NCI-H446 treated with DMSO at 0.1 percent for 48 hours (cell line): ENCODE measurements at regions not wholly inside any gene's neighbourhood (a gene's known extent, or its start where the extent isn't known, plus 50 kb on each side); places are given as distances from the start of the nearest gene placed in this dataset.

Experiments used
- DNase-seq: peaks from one replicate; lab custom pipeline; 2025; lab: John Stamatoyannopoulos, UW

DNA sequence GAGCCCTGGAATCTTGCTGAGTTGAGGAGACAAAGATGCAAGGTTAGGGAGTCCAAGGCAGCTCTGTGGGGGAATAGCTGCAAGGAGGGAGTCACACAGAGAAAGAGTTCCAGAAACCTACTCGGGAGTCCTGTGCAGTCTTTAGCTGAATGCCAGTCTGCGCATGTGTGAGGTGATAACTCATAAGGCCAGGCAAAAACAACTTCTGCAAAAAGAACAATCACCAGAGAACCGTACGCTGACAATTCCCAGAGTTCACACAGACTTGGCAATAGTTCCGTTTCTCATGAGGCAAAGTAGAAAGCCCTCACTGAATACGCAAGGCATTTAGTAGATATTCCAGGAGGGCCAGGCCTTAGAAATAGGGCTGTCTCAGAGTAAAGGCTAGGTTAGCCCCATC, 135.2 kb upstream of the TAB2 start:
- DNase-seq = no peak

DNA sequence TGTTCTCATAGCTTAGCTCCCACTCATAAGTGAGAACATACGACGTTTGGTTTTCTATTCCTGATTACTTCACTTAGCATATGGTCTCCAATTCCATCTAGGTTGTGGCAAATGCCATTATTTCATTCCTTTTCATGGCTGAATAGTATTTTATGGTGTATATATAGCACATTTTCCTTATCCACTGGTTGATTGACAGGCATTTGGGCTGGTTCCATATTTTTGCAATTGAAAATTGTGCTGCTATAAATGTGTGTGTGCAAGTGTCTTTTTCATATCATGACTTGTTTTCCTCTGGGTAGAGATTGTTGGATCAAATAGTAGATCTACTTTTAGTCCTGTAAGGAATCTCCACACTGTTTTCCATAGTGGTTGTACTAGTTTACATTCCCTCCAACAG, 133.0 kb upstream of the TAB2 start:
- no peak for DNase-seq

DNA sequence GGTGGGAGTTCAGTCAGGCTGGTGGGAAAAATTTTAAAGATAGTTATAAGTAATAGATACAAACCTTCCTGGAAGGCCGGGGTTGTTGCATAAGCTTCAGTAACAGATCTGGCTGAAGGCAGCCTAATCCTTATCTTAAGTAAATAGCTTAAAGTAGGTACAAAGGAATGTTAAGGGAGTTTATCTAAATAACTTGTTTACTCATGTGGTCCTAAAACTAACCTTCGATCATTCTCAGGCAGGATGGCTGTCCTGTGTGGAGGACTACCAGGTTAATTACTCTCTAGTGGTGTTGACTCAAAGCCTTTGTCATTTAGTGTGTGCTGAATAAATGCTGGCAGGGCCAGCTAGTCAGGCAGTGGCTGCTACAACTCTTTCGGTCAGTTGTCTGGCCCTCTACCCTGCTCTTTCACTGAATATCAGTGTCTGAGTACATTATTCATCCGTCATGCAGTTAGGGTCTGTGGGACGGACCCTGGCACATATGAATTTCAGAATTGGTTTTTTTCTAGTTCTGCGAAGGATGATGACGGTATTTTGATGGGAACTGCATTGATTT, 131.6 kb upstream of the TAB2 start:
- DNase-seq = no peak

DNA sequence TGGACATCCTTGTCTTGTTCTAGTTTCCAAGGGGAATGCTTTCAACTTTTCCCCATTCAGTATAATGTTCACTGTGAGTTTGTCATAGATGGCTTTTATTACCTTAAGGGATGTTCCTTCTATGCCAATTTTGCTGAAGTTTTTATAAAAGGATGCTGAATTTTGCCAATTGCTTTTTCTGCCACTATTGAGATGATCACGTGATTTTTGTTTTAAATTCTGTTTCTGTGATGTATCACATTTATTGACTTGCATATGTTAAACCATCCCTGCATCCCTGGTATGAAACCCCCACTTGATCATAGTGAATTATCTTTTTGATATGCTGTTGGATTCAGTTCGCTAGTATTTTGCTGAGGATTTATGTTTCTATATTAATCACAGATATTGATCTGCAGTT, 130.6 kb upstream of the TAB2 start:
- no peak for DNase-seq

DNA sequence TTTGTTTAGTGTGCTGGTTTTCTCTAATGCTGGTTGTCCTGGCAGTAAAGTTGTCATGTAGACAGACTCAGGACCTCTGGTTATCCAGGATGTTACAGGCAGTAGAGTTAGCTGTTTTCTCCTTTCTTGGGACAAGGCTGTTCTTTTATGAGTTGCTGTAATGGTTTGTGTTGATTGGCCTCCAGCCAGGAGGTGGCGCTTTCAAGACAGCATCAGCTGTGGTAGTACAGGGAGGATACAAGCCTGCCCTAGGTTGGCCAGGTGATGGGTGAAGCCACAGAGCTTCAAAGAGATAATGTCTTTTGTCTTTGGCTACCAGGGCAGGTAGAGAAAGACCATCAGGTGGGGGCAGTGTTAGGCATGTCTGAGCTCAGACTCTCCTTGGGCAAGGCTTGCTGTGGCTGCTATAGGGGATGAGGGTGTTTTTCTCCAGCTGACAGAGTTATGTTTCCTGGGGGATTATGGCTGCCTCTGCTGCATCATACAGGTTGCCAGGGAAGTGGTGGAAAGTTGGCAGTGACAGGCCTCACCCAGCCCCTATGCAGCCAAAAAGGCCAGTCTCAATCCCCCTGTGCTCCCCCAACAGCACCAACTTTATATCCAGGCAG, 127.2 kb upstream of the TAB2 start:
- DNase-seq = no peak

DNA sequence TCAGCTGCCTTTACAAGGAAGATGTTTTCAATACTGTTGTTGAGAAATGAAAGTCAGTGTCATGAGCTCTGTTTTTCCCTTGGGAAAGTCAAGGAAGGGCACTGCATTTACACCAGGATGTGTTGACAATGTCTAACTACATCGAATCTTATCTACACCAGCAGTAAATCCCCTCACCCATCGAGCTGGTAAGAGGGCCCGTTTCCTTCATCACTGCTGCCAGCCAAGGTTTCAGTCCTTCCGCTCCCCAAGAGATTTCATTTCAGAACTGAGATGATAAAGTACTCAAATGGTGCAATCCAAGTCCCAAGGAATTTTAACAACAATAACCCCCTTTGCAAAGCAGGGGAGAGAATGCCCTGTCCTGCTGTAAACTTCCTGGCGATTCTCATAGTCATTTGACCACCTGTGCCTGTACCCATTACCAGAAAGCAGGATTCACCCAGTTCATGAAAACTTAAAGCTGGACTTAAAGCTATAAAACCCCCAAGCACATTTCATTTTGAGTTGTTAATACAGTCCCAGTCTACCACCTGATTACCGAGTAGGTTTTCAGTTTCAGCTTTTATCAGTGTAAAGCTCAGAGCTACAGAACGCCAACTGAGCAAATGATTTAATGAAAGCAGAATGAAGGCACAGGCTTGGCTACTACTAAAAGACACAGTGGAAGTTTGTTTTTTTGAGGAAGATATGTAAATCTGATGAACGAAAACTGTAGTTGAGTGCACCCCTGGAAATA, 122.5 kb upstream of the TAB2 start:
- DNase-seq = no peak

DNA sequence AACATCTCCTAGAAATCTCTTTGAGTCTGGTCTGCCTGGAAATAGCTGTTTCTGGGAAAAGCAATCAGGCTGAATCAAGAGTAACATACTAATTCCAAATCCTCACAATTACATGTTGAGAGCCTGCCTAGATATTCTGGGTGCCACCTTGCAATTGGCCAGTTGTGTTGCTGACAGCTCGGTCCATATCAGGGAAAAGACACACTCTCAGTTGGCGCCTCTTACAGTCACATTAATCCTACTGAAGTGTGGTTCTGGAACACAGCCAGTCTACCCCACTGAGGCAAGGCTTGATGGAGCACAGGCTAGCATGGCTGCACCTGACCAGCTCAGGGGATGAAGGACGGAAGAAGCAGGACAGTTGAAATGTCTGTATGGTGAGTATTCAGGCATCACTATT, 121.4 kb upstream of the TAB2 start:
- DNase-seq = no peak

DNA sequence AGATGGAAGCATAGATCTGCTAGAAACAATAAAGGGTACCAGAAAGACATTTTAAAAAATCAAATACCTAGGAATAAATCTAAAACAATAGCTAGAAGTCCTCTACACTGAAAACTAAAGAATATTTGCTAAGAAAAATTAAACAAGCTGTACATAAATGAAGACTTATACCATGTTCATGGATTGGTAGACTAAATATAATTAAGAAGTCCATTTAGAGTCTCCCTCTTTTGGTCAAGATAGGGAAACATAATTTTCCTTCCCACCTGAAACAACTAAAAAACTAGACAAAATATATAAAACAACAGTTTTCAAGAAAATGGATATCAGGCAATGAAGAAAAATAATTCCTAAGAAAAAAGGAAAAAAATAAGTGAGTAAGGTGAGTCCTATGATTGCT, 120.0 kb upstream of the TAB2 start:
- DNase-seq = no peak

DNA sequence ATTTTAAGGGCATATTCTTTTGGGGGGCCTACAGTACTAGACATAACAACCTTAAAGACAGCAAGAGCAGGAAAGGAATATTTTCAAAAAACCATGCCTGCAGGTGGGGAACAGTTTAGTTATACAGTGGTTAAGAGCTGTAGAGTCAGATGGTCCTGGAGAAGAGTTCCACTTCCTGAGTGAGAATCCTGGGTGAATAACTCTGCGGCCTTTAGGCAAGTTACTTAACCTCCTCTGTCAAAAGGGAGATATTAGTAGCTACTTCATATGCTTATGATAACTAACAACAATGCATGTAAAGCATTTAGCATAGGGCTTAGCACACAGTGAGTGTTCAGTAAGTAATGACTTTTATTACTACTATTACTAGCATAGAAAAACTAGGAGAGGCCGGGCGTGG, 119.2 kb upstream of the TAB2 start:
- no peak for DNase-seq

DNA sequence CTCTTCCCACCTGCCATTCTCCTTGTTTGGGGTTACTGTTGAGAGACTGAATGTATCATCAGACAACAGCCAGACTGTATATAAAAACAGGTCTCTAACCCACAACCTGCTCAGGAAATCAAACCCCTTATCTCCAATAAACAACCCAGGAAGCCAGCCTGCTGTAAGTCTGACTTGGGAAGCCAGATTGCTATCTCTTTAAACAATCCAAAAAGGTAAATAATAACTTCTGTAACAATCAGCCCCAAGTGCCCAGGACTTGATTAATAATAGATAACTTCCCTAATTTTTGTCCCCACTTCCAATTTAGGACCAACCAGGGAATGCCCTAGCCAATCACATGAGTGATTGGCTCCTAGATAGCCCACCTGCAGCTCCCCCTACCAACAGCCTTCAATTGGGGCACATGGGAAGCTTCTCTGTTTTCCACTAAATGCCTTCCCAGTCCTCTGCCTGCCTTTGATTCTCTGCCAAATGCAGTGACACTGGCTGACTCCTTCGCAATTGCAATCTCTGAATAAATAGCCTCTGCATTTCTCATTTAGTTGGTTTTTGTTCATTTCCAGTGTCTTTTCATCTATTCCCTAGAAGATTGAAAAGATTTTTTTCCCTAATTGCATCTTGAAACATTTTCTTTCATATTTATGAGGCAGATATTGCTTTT, 117.1 kb upstream of the TAB2 start:
- no peak for DNase-seq

DNA sequence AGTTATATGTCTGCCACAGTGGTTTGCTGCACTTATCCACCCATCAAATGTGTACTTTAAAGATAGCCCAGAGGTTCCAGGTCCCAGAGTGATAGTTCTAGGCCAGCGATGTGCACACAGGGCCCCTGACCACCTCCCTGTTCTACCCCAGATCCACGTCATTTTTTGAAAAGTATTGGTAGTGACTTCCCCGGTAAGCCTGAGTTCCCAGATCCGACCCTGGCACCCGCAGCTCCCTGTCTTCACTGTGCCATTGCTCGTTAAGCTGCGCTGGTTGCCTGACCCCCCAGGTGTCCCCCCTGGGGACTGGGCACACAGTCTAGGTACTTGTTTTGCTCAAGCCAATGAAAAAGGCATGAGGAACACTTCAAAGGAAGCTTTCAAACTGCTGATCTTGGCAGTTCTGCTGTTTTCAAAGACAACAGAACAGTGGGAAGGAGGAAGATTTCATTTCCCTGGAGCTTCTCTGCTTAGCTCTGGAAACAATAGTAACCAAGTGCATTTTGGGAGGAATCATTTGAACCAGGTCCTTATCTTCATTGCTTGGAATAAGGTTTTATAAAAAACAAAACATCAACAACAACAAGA, 116.3 kb upstream of the TAB2 start:
- DNase-seq = no peak

DNA sequence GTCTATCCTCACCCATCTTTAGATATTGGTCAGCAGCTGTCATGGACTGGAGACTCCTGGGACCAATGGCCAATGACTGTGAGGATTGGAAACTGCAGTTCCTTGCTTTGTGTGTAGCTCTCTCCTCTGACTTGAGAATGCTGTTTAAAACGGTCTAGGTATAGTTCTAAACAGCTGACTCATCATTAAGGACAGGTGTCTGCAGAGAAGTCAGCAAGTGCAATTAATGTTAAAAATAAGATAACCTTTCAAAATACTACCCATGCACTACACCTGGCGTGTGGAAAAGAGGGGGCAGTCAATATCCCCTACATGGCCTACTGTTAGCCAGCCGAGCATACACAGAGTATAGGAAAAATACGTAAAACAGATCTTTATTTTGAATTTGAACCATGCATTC, 115.4 kb upstream of the TAB2 start:
- DNase-seq = no peak

DNA sequence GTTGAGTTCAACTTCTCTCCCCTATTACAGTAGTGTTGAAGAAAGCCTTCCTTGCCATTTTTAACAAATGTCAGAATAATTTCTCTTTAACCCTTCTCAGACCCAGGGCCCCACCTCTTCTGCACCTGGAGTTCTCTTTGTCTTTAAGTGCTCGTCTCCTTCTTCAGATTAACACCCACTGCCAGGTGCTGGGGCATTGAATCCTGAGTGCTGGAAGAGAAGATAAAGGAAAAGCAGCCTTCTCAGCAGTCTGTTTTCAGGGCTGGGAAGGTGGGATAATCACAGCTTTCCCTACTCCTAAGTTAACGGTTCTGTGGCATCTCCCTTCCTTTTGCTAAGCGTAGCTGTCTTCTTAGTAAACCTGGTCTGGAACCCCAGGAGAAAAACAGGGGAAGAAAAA, 114.6 kb upstream of the TAB2 start:
- DNase-seq = no peak

DNA sequence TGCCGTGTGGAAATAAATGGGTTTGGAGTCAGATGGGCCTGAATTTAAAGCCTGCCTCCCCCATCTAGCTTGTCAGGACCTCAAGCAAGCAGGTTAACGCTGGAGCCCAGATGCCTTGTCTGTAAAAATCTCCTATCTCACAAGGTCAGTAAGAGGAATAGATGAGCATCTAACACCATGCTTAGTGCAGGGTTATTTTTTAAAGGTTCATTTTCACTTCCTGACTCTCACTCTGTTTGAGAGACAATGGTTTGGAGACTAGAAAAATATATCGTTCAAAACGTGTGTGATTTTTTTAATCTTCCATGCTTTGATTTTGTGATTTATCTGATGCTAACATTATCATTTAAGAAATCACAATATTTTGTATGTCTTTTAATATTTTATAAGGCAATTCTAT, 114.0 kb upstream of the TAB2 start:
- no peak for DNase-seq

DNA sequence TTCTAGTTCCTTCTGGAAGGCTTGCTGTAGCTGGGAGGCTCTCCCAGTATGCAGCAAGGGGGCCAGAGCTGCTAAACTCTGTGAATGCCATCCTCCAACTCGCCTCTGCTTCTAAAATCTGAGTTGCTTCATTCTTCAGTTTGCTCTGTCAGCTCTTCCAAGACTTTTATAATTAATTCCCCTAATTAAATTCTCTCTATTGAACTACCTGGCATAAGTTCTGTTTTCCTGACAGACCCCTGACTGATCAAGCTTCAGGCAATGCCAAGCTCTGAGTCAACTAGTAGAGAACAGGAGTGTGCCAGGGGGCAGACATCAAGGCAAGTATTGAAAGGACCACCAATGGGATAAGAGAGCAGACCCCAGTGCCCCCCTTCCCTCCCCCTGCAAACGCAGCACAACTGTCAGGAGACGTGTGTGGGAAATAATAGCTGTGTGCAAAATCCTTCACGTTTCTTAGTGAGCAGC, 109.3 kb upstream of the TAB2 start:
- no peak for DNase-seq

DNA sequence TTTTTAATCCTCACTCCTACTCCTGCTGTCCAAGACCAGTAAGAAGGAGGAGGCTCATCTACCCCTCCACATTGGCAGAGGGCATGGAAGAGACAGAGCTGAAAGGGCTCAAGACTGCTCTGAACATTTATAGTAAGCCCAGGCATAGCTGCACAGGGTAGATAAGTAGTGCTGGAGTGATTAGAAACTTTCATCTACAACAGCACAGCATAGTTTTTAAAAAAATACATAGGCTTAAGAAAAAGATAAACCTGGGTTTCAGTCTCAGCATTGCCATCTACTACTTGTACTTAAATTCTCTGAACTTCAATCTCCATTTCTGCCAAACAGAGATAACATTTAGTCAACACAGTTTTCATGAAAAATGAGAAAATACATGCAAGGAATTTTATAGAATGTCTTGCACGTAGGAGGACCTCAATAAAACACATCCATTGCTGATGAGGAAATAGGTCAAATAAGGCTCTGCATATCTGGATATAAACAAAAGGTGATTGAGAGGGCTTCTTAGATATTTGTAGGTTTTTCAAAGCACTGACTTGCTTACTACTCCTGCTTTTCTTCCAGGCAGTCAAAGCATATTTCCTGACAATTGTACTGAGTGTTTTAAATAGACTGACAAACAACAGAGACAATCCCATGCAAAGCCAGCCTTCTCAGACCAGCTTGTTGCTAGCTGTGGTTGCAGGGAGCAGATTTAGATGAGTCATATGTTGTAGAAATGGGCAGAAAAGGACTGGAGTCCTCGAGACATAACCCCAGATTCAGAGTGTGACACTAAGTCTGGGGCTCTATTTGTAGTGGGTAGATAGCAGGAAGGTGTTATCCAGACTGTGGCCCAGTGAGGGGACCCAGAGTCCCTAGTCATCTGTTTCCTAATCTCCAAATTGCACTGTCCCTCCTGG, 107.4 kb upstream of the TAB2 start:
- no peak for DNase-seq

DNA sequence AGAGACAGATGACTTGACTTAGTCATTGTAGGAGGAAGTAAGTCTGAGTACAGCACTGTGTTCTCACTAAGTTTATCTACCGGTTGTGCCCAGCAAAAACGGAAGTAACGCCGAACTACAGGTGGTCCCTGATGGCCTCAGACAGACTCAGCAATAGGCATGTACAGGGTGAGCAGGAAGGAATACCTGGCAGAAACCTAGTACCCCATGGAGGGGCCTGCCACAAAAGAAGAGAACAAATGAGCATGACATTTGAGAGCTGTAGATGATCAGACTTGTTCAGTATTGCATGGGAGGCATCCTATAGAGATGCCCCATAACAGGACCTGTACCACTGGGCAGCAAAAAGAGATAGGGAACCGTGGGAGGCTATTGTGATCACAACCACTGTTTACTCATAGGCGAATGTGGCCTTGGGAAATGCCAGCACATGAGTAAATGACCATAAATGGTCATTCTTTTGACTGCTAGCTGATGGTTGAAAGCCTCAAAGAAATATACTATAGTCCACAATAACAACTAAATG, 106.4 kb upstream of the TAB2 start:
- no peak for DNase-seq

DNA sequence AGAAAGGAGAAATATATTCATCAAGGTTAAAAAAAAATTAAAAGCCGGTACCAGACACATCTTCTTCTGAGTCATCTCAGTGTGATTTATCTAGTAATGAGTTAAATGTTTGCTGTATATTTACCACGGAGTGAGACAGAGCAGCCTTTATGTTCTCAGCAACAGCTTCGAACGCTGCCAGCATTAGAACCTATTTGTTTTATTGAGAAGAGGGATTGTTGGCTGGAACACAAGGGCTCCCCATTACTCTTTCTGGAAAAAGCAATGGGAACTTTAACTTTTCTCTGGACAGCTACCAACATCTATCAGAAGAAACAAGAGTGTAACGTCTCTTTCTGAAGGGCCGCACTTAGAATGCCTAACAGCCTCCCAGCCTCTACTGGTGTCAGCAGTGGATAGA, 105.3 kb upstream of the TAB2 start:
- no peak for DNase-seq

DNA sequence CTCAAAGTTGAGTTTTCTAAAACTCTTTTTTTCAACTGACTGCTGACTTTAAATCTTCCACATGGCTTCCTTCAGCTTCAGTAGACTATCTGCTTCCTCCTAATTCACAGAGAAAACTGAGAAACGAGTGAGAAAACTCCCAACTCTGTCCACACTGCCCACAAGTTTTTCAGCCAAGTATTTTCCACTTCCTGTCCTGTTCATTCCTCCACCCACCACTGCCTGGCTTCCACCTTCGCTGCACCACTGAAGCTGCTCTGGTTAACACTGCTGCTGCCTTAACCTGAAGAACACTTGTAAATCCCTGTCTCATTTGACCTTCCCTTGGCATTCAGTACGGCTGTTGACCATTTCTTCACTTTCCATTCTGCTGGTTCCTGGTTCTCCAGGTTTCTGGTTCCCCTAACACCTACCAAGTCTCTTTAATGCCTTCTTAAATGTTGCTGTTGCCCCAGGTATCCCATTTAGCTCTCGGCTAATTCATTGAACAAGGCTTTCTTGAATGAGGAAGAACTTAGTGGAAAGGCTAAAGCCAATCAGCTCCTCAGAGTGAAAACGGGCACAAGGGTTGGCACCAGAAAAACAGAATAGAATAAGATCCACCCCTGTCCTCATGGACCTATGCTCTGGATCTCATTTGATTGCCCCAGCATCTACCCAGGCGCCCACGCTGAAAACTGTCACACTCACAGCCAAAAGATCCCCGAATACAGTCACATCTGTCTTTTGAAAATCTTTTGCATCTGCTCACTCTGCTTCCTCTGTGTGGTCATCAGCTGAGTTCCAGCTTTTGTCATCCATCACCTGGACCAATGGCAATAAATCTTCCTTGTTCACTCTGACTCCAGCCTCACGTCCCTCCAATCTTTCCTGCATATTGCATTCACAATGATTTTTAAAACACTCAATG, 104.4 kb upstream of the TAB2 start:
- DNase-seq = no peak

DNA sequence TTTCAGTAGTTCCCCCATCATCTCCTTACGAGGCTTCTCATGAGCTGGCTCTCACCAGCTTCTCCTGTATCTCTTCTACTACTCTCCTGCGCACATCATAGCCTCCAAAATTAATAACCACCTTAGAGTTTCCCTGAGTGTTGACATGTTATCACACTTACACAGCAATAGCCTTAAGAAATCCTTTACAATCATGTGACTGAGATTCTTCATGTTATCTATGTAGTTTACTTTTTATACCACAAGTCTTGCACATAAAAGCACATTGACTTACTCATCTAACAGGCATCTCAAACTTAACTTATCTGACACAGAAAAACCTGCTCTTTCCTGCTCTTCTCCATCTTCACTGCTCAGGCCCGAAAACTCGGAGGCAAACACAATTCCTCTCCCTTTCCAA, 103.7 kb upstream of the TAB2 start:
- DNase-seq = no peak
